ENCODE measurements at regions not wholly inside any gene's neighbourhood (a gene's known extent, or its start where the extent isn't known, plus 50 kb on each side); places are given as distances from the start of the nearest gene placed in this dataset.

DNA sequence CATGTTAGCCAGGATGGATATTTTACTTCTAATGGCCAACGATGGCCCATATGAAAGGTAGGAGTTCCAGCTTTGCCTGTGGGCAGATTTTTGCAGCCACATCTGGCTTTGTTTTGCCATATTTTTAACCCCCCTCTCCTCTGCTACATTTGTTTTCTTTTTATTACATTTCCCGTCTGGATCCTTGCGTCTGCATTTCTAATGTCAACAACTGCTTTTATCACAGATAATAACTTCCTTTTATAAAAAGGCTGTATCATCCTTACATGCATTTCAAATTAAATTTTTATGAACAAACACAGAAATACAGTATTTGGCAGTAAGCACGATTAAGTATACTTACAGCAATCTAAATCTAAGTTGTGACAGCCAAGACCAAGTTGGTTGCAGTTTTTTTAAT, 156.0 kb downstream of the BAMBI start:
- Histone ChIP-seq H3K27ac (ENCODE audit: low read depth, low read length) (no peak overlapping the region), H3K9me3 (ENCODE audit: control insufficient read depth, insufficient read depth, low read length) (no peaks in the 10 kb centered on the region), H3K4me3 (ENCODE audit: low read depth, low read length) (no peak overlapping the region), H3K27me3 (ENCODE audit: control insufficient read depth, insufficient read depth, low read length) (no peaks in the 10 kb centered on the region)
- no peak for DNase-seq (ENCODE audit: low read depth, low spot score)
- ChIA-PET CTCF (no interaction called here), POLR2A (no interaction called here)
- TF ChIP-seq, protein P1, sequence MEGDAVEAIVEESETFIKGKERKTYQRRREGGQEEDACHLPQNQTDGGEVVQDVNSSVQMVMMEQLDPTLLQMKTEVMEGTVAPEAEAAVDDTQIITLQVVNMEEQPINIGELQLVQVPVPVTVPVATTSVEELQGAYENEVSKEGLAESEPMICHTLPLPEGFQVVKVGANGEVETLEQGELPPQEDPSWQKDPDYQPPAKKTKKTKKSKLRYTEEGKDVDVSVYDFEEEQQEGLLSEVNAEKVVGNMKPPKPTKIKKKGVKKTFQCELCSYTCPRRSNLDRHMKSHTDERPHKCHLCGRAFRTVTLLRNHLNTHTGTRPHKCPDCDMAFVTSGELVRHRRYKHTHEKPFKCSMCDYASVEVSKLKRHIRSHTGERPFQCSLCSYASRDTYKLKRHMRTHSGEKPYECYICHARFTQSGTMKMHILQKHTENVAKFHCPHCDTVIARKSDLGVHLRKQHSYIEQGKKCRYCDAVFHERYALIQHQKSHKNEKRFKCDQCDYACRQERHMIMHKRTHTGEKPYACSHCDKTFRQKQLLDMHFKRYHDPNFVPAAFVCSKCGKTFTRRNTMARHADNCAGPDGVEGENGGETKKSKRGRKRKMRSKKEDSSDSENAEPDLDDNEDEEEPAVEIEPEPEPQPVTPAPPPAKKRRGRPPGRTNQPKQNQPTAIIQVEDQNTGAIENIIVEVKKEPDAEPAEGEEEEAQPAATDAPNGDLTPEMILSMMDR (IDR thresholded peaks at IDR 0.05; ENCODE audit: low read depth, low read length): no peak

DNA sequence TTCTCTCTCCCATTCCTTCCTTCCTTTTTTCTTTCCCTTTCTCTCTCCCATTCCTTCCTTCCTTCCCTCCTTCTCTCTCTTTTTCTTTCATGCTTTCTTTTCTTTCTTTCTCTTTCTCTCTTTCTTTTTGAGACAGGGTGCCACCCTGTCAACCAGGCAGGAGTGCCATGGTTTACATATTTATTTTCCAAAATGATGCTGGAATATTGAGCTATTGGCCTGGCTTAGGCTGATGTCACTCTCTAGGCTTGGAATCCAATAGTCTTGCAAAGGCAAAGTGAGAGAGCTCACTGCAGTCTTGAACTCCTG, 159.1 kb downstream of the BAMBI start:
- ChIA-PET POLR2A (no interaction called here), CTCF (no interaction called here)
- DNase-seq (ENCODE audit: low read depth, low spot score): no peak
- H3K9me3 ChIP-seq (ENCODE audit: control insufficient read depth, insufficient read depth, low read length): no peaks in the 10 kb centered on the region
- TF ChIP-seq, protein P1 (IDR thresholded peaks at IDR 0.05; ENCODE audit: low read depth, low read length): no peak
- H3K4me3 ChIP-seq (ENCODE audit: low read depth, low read length): no peak overlapping the region
- H3K27ac ChIP-seq (ENCODE audit: low read depth, low read length): no peak overlapping the region
- H3K27me3 ChIP-seq (ENCODE audit: control insufficient read depth, insufficient read depth, low read length): no peaks in the 10 kb centered on the region

DNA sequence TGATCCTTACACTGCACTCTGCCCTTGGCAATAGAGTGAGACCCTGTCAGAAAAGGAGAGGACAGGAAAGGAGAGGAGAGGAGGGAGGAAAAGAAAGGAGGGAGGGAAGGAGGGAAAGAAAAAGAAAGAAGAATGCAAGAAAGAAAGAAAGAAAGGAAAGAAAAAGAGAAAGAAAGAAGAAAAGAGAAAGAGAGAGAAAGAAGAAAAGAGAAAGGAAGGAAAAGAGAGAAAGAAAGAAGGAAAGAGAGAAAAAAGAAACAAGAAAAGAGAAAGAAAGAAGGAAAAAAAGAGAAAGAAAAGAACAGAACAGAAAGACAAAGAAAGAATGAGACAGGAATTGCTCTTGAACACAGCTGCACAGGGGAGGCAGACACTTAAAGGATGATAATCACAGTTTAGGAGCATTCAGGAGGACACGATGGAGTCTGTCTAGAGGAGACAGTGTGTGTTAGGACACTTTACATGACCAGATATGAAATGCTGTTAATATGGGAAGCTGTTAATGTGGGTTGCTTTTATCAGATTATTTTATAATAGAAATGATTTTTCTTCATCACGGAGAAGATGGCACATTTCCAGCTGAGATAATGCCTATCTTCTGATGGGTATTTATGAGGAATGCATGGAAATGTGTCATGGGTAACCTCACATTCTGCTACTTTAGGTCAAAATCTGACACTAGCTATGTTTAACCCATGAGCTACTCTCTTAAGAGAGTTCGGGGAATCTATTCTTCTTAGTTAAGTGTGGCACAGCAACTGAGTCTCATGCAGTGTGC, 160.5 kb downstream of the BAMBI start:
- Histone ChIP-seq H3K4me3 (ENCODE audit: low read depth, low read length) (no peak overlapping the region), H3K27ac (ENCODE audit: low read depth, low read length) (no peak overlapping the region), H3K9me3 (ENCODE audit: control insufficient read depth, insufficient read depth, low read length) (no peaks in the 10 kb centered on the region), H3K27me3 (ENCODE audit: control insufficient read depth, insufficient read depth, low read length) (no peaks in the 10 kb centered on the region)
- ChIA-PET CTCF (no interaction called here), POLR2A (no interaction called here)
- TF ChIP-seq, protein P1 (IDR thresholded peaks at IDR 0.05; ENCODE audit: low read depth, low read length): no peak
- DNase-seq (ENCODE audit: low read depth, low spot score): no peak

DNA sequence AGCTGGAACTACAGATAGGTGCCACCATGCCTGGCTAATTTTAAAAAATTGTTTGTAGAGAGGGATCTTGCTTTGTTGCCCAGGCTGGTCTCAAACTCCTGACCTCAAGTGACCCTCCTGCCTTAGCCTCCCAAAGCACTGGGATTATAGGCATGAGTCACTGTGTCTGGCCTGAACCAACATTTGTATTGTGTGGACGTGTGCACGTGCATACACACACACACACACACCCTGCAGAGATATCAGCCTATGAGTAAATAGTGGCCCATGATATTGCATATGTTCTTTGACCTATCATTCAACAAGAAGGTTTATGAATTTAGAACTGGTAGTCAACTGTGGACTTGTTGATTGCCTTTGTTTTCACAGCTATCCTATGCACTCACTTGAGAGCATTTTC, 161.6 kb downstream of the BAMBI start:
- CTCF ChIA-PET: interaction anchor here (1.9 kb wide), 1 partner anchor 175 kb away, joined by 6 read pairs; no protein-coding TSS in a partner anchor
- Histone ChIP-seq H3K27me3 (ENCODE audit: control insufficient read depth, insufficient read depth, low read length) (no peaks in the 10 kb centered on the region), H3K9me3 (ENCODE audit: control insufficient read depth, insufficient read depth, low read length) (no peaks in the 10 kb centered on the region; the same call in 1 of the 2 replicates), H3K4me3 (ENCODE audit: low read depth, low read length) (no peak overlapping the region), H3K27ac (ENCODE audit: low read depth, low read length) (no peak overlapping the region)
- DNase-seq (ENCODE audit: low read depth, low spot score): no peak
- POLR2A ChIA-PET: interaction anchor here (0.9 to 1.1 kb wide), 2 partner anchors 82 to 161 kb away, joined by 4 to 7 read pairs; no protein-coding TSS in a partner anchor
- TF ChIP-seq, protein P1 (IDR thresholded peaks at IDR 0.05; ENCODE audit: low read depth, low read length): no peak

DNA sequence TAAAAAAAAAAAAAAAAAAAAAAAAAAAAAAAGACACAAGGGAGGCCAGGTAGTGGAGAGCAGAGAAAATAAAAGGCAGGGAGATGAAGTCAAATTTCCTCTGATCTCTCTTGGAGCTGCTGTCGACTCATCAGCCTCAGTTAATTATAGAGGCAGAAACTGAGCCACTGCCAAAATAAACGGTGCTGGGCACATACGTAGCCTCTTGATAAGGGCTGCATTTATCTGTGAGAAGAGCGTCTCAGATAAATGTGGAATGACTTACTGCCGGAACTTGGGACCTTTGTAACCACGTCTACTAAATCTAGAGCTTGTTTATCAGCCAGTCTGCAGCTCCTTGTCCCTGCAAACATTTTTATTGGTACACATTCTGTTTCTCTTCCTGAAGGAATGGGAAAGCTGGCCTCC, 162.3 kb downstream of the BAMBI start:
- TF ChIP-seq, protein P1 (IDR thresholded peaks at IDR 0.05; ENCODE audit: low read depth, low read length): no peak
- ChIA-PET POLR2A (interaction anchor here (0.5 to 1.1 kb wide), 3 partner anchors 81 to 161 kb away, joined by 3 to 7 read pairs (median 4); no protein-coding TSS in a partner anchor), CTCF (interaction anchor here (0.6 to 1.9 kb wide), 3 partner anchors 152 to 464 kb away, joined by 3 to 10 read pairs (median 6); no protein-coding TSS in a partner anchor)
- no peak overlapping the region for H3K4me3 ChIP-seq (ENCODE audit: low read depth, low read length)
- DNase-seq (ENCODE audit: low read depth, low spot score): no peak
- peaks cover 4% of the 10 kb centered on the region; the same call in 1 of the 2 replicates for H3K9me3 ChIP-seq (ENCODE audit: control insufficient read depth, insufficient read depth, low read length)
- no peaks in the 10 kb centered on the region for H3K27me3 ChIP-seq (ENCODE audit: control insufficient read depth, insufficient read depth, low read length)
- H3K27ac ChIP-seq (ENCODE audit: low read depth, low read length): no peak overlapping the region
